G401 (cell line): ENCODE measurements at regions not wholly inside any gene's neighbourhood (a gene's known extent, or its start where the extent isn't known, plus 50 kb on each side); places are given as distances from the start of the nearest gene placed in this dataset.

Source experiments
- DNase-seq: peaks from one replicate; pipeline ENCODE4 v3.0.0-alpha.2; 2015; ENCODE audit warnings: low spot score
- in situ Hi-C: cut with HindIII; loops from 2 replicates; pipeline ENCODE4 v1.10.0; 2016; ENCODE audit warnings: low sequenced_read_pairs, mixed read lengths

GRCh38 chr11:33646629-33647028, 54.0 kb downstream of the C11orf91 start:
- in situ Hi-C loops: no loop called here
- DNase-seq: no peak

GRCh38 chr11:33646168-33646567, 54.5 kb downstream of the C11orf91 start:
- no peak for DNase-seq
- in situ Hi-C loops: no loop called here

- DNase-seq: no peak
- in situ Hi-C loops: no loop called here
These were observed 54.9 kb downstream of the C11orf91 start for GRCh38 chr11:33645686-33646085.

- peak; percentile 41 for DNase-seq
- in situ Hi-C loops: no loop called here
These were observed 57.3 kb downstream of the C11orf91 start for GRCh38 chr11:33643167-33643824.

GRCh38 chr11:33642461-33643166, 58.0 kb downstream of the C11orf91 start:
- no peak for DNase-seq
- in situ Hi-C loops: no loop called here

- in situ Hi-C loops: no loop called here
- peak; percentile 64 for DNase-seq
These were observed 59.8 kb downstream of the C11orf91 start for GRCh38 chr11:33640730-33641371.

GRCh38 chr11:33638608-33639007, 62.0 kb downstream of the C11orf91 start:
- DNase-seq: no peak
- in situ Hi-C loops: no loop called here

GRCh38 chr11:33636104-33636503, 64.5 kb downstream of the C11orf91 start:
- in situ Hi-C loops: no loop called here
- DNase-seq: no peak

- DNase-seq: peak; percentile 97
- in situ Hi-C loops: no loop called here
These were observed 65.5 kb downstream of the C11orf91 start for GRCh38 chr11:33635161-33635560.

GRCh38 chr11:33634291-33634834, 66.3 kb downstream of the C11orf91 start:
- DNase-seq: no peak

GRCh38 chr11:33633251-33634003, 67.2 kb downstream of the C11orf91 start:
- in situ Hi-C loops: no loop called here
- DNase-seq: peak; percentile 64

More at GRCh38 chr11:33634291-33634834, 66.3 kb downstream of the C11orf91 start:
- in situ Hi-C loops: no loop called here

- peak; percentile 59 for DNase-seq
These were observed 68.9 kb downstream of the C11orf91 start for GRCh38 chr11:33631749-33632091.

GRCh38 chr11:33630936-33631748, 69.5 kb downstream of the C11orf91 start:
- in situ Hi-C loops: no loop called here
- no peak for DNase-seq

More at GRCh38 chr11:33631749-33632091, 68.9 kb downstream of the C11orf91 start:
- in situ Hi-C loops: no loop called here

- in situ Hi-C loops: no loop called here
- no peak for DNase-seq
These were observed 76.5 kb downstream of the C11orf91 start for GRCh38 chr11:33624083-33624482.

- DNase-seq: no peak
- in situ Hi-C loops: no loop called here
These were observed 77.8 kb downstream of the C11orf91 start for GRCh38 chr11:33622806-33623205.

- DNase-seq: peak; percentile 54
These were observed 78.4 kb downstream of the C11orf91 start for GRCh38 chr11:33622186-33622585.

GRCh38 chr11:33620423-33621171, 80.0 kb downstream of the C11orf91 start:
- in situ Hi-C loops: no loop called here
- peak; percentile 93 for DNase-seq

More at GRCh38 chr11:33622186-33622585, 78.4 kb downstream of the C11orf91 start:
- in situ Hi-C loops: no loop called here

- peak; percentile 78 for DNase-seq
- in situ Hi-C loops: no loop called here
These were observed 81.7 kb downstream of the C11orf91 start for GRCh38 chr11:33618956-33619355.
